Inferior parietal cortex (tissue), 1 donor: ENCODE measurements at regions not wholly inside any gene's neighbourhood (a gene's known extent, or its start where the extent isn't known, plus 50 kb on each side); places are given as distances from the start of the nearest gene placed in this dataset.
"Not testable (repeated sequence)": the region's sequence is repeated elsewhere in the genome, so short reads cannot be mapped to it uniquely, and the experiment has no call there.

Source experiments
- DNase-seq: peaks from one replicate; pipeline ENCODE4 v3.0.0-alpha.2; 2016; ENCODE audit errors: extremely low spot score

DNA sequence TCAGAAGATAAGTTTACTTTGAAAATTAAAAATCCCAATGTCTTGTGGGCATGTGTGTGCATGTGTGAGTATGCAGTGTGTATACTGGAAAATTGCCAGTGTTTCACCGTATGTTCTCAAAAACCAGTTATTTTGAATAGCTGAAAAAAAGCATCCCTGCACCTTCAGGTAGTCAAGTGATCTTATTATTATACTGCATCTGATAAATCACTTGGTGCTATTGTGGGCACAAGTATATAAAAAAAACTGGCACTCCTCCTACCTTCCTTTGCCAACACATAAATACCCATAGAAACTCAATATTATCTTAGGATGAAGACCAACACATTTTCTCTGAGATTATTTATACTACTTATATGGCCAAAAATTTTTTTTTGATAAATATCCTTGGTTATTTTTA, 91.5 kb upstream of the MAP9 start:
- no peak for DNase-seq

- no peak for DNase-seq
Observed at GRCh38 chr4:155450676-155451075, 73.9 kb upstream of the MAP9 start.

DNA sequence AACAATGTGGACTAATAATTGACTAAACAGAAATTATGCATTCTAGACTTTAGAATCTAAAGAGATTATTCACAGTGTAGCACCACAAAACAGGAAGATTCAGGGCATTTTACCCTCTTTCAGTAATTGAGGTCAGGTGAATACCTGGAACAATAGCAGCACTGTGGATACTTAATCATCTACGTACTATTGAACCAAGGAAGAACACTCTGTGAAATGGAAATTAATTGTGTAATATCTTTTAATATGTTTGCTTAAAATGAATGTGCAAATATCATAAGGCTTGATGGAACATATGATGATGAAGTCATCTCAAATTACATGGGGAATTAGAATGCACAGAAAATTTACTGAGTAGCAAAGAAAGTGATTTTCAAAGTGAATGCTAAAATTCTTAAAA, 68.5 kb upstream of the MAP9 start:
- DNase-seq = no peak

DNA sequence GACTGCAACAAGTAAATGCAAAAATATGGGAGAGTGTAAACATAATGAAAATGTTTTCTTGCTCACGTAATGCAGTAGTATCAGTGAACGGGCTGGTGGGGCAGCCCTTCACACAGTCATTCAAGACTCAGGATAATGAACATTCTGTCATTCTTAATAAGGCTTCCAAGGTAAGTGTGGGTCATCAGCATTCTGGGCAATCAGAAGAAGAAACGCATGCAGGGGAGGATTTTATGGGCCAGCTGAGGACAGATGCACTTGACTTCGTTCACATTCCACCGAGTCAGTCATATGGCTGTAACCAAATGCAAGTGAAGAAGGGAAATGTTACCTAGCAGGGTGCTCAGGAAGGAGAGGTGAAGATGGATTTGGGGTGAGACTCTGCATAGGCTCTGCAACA, 68.0 kb upstream of the MAP9 start:
- no peak for DNase-seq

DNA sequence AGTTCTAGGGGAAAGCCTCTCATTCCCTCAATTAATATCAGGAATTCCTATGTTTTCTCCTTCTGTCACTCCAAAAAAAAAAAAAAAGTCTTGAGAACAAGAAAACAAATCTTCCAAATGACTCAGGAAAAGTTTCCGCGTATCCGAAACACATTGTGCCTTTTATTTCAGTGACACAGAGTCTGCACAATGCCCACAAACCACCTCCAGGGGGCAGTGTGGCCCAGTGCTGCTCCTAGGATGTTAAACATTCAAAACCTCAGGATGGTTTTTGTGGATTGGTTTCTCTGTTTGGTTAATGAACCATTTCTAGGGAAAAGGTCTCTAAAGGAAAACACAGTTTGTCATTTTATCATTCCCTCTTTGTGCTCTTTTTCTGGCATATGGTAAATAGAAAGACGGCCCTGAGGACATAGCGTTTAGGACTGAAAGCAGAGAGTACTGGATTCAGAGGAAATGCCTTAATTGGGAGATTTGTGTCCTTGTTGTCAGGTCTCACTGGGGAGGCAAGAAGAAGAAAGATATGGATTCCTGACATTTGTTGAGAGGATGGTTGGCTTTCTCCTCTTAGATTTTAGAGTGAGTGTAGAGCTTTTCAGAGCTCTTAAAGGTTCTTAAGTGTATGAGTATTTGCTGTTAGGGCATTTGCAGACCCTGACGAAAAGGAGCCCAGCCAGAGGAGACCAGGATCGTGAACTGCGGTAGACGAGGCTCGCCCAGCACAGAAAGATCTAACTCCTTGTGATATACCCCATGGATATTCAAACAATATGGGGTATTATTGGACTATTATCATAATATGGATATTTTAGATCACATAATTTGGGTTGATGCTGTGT, 65.7 kb upstream of the MAP9 start:
- peak; percentile 92 for DNase-seq

GRCh38 chr4:155441475-155441874, 64.7 kb upstream of the MAP9 start:
- no peak for DNase-seq

GRCh38 chr4:155439760-155440159, 63.0 kb upstream of the MAP9 start:
- not testable (repeated sequence) for DNase-seq

GRCh38 chr4:155434904-155435303, 58.1 kb upstream of the MAP9 start:
- no peak for DNase-seq

DNA sequence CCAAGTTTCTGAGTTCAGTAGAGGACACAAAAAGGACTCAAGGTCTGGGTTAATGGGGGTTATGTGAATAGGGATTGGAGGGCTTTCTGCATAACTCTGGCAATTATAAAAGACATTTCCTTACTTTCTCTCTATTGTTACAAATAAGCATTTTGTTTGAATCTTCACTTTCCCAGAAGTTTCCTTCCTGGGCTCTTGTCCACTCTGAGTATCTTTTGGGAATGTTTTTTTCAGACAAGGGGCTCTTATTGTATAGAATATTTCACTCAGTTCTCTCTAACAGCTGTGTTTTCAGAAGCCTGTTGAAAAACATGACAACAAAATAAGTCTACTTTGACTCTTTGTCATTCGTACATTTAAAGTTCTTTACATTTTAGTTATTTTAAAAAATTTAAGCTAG, 57.6 kb upstream of the MAP9 start:
- no peak for DNase-seq

GRCh38 chr4:155433636-155434360, 57.0 kb upstream of the MAP9 start:
- DNase-seq = no peak

DNA sequence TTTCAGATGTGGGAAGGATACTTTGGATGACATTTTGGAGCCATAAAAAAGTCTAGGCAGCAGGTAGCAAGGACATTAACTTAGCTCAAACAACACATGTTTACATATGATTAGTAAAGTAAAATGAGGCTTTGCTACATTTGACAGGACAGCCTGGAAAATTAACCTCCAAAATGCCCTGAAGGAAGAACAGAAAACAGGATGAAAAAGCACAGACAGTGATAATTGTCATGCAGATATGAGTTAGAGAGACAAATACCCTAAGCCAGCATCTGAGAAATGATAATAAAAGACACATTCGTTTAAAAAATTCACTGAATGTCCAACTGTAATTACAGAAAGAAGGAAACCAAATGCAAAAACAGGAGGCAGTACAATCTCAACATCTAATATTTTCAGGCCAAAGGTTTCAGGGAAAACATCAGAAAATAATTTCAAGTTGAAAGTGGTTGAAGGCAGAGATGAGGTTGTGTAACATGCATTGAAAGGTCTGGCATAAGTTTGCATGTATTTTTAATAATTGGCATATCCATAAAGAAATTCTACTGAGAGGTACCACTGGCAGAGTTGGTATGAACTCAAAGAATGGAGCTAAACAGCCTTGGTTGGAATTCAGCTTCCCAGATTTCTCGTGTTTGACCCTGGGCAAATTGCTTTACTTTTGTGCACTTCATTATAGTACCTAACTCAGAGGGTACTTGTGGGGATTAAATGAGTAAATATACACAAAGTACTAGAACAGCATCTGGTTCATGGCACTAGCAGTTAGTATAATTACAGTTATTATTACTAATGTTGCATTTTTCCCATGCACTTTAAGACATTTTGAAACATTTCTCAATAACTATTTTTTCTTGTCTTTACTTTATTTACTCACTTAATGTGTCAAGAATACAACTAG, 54.4 kb upstream of the MAP9 start:
- no peak for DNase-seq

GRCh38 chr4:155428128-155428527, 51.4 kb upstream of the MAP9 start:
- DNase-seq = no peak

DNA sequence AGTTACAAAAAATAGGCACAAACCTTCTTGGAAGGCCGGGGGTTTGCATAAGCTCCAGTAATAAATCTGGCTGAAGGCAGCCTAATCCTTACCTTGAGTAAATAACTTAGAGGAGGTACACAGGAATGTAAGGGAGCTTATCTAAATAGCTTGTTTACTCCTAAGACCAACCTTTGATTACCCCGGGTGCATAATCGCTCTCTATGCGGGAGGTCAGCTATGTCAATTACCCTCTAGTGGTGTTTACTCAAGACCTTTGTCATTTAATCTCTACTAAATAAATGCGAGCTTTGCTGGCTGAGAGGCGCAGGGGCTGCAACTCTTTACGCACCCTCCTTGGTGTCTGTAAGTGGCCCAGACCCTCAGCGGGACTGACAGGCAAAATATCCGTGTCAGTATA, 50.2 kb upstream of the MAP9 start:
- no peak for DNase-seq
